ENCODE measurements at regions not wholly inside any gene's neighbourhood (a gene's known extent, or its start where the extent isn't known, plus 50 kb on each side); places are given as distances from the start of the nearest gene placed in this dataset.

DNA sequence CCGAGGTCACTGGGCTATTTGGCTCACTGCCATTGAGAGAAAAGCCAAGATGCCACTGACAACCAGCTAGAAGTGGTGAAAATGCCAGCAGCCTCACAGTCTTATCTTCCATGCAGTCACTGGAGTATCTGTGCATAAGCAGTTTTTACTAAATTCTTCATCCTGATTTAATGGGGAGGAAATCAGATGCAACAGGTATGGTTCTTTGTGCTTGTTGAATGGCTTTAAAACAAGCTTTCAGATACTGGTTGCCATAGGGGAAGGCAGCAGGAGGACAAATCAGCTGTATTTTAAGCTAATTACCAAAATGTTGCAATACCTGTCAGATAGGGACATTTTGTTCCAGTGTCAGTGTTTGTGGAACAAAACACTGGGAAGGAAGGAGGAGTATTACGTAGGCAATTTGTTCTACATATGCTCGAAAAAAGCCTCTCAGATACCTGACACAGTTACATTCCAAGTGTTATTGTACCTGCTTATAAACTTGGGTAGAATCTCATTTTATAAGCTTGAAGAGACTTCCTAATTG lies 54.1 kb upstream of the ARHGAP5 start:
- DNase-seq: no peak

DNA sequence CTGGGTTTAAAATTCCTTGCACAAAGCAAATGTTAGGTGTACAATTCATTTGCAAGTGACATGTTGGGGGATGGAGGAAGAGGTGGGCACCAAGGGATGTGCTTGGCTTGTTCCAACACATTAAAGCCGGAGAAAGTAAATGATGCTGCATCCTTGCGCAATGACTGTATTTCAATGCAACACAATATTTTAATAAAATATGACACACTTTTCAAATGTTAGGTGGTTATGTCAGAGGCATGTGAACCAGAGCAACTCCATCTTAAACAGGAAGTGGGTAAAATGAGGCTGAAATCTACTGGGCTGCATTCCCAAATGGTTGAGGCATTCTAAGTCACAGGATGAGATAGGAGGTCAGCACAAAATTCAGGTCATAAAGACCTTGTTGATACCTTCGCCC lies 53.6 kb upstream of the ARHGAP5 start:
- DNase-seq: no peak

DNA sequence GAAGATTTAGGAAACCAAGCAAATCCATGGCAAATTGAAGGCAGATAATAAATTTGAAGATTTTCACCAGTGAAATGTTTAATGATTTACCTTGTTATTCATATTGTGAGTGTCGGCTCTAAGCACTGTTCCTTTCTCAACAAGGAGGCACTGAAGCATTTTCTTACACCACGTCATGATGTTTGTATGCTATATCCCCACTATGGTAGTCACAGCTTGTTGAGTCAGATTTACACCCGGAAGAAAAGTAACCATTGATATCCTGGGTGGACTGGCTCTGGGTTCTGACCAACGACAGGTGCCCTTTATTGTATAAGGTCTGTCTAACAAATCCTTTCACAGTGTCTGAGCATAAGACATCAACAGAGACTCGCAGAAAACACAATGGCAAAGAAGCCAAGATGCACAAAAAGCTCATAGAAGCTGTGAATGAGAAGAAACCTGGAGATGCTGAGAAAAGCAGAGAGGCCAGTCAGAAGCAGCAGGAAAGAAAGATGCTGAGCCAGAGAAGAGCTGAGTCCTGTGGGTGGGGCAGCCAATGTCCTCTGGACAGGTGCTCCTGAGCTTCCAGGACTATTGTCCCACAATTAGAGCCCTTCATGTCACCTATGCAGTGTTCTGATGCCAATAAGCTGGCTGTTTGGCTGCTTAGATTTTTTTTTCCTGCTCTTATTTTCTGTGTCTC lies 49.7 kb upstream of the ARHGAP5 start:
- no peak for DNase-seq

Data from renal pelvis (tissue), 1 donor.